Endothelial cell of umbilical vein (primary cell): ENCODE measurements at regions not wholly inside any gene's neighbourhood (a gene's known extent, or its start where the extent isn't known, plus 50 kb on each side); places are given as distances from the start of the nearest gene placed in this dataset.
"Not testable (repeated sequence)": the region's sequence is repeated elsewhere in the genome, so short reads cannot be mapped to it uniquely, and the experiment has no call there.

Experiments
- BruUV-seq: library from RNA; stranded (reverse); fragments of 400-500 nt; replicated peaks from 2 replicates; lab custom pipeline; 2021; lab: Mats Ljungman, UMichigan
- CTCF ChIA-PET: fragments of 300-600, 350-600 bp; sonication (Branson Sonifier 250); formaldehyde crosslinking; loops from one replicate; lab custom pipeline; 2021; ENCODE audit warnings: antibody characterized with exemption, inconsistent platforms; lab: Charles Lee
- POLR2A ChIA-PET: fragments of 300-600, 350-600 bp; sonication (Branson Sonifier 250); formaldehyde crosslinking; loops from one replicate; lab custom pipeline; 2021; ENCODE audit warnings: antibody characterized with exemption, inconsistent platforms; lab: Charles Lee
- DNase-seq: peaks from one replicate; pipeline ENCODE4 v3.0.0-alpha.2; 2011; ENCODE audit warnings: low read depth, low spot score
- FAIRE-seq: peaks from 2 replicates; lab custom pipeline; 2011; peaks lifted over from hg19 to GRCh38; lab: Jason Lieb, UNC
- H2AFZ ChIP-seq: 2 replicates; pipeline ENCODE4 v1.6.0; 2012; ENCODE audit warnings: low read depth, low read length, control low read depth, inconsistent platforms
- H3K27ac ChIP-seq: 2 replicates; pipeline ENCODE4 v1.5.1; 2011; ENCODE audit warnings: low read depth, mild to moderate bottlenecking, control low read depth, low read length, moderate library complexity; ENCODE audit not compliant: insufficient read depth
- H3K27me3 ChIP-seq, 2 experiments: 2 replicates each; pipeline versions ENCODE4 v1.6.0 to v1.6.1; 2011; ENCODE audit warnings: low read length in 2 of 2, mixed read lengths in 1 of 2; ENCODE audit not compliant: control insufficient read depth in 2 of 2, insufficient read depth in 2 of 2
- H3K36me3 ChIP-seq, 2 experiments: 2 replicates in 1 of 2; 3 replicates in 1 of 2; pipeline ENCODE4 v1.5.1; 2011; ENCODE audit warnings: low read length in 2 of 2, mild to moderate bottlenecking in 1 of 2, moderate library complexity in 1 of 2; ENCODE audit not compliant: control insufficient read depth in 2 of 2, insufficient read depth in 2 of 2; ENCODE audit errors: extremely low read depth in 1 of 2
- H3K4me1 ChIP-seq: 3 replicates; pipeline ENCODE4 v1.5.1; 2011; ENCODE audit warnings: mild to moderate bottlenecking, low read length; ENCODE audit not compliant: control insufficient read depth, insufficient read depth; ENCODE audit errors: extremely low read depth
- H3K4me2 ChIP-seq: 2 replicates; pipeline ENCODE4 v1.6.1; 2011; ENCODE audit warnings: low read length, control low read depth, mixed read lengths; ENCODE audit not compliant: insufficient read depth
- H3K4me3 ChIP-seq, 3 experiments: fragments of 200-600 bp in 1 of 3; sonication (generic), shearing (Covaris generic) in 1 of 3; replicated peaks in 1 of 3; 2 replicates each; pipeline ENCODE4 v1.5.1; 2011 to 2016; ENCODE audit warnings: control low read depth in 3 of 3, low read length in 3 of 3, mild to moderate bottlenecking in 2 of 3, inconsistent platforms in 1 of 3, low read depth in 1 of 3, moderate library complexity in 1 of 3; ENCODE audit not compliant: insufficient read depth in 1 of 3
- H3K79me2 ChIP-seq: 2 replicates; pipeline ENCODE4 v1.6.0; 2012; ENCODE audit warnings: low read length, inconsistent platforms; ENCODE audit not compliant: control insufficient read depth, insufficient read depth
- H3K9ac ChIP-seq: replicated peaks from 2 replicates; pipeline ENCODE3; 2011; ENCODE audit warnings: low read length, control low read depth; ENCODE audit not compliant: insufficient read depth; ENCODE audit errors: extremely low read depth
- H3K9me1 ChIP-seq: replicated peaks from 3 replicates; pipeline ENCODE4 v1.6.0; 2011; ENCODE audit warnings: mild to moderate bottlenecking, low read length; ENCODE audit not compliant: control insufficient read depth, insufficient read depth; ENCODE audit errors: extremely low read depth
- H3K9me3 ChIP-seq: replicated peaks from 2 replicates; pipeline ENCODE4 v1.5.1; 2012; ENCODE audit warnings: low read length, inconsistent platforms; ENCODE audit not compliant: control insufficient read depth, insufficient read depth
- H4K20me1 ChIP-seq: replicated peaks from 2 replicates; pipeline ENCODE3; 2011; ENCODE audit warnings: mild to moderate bottlenecking, low read length; ENCODE audit not compliant: control insufficient read depth, insufficient read depth; ENCODE audit errors: extremely low read depth
- CTCF ChIP-seq, 2 donors: IDR thresholded peaks; 1 replicate in 1 of 2; 2 replicates in 1 of 2; pipeline ENCODE4 v1.5.1; 2011; ENCODE audit warnings: low read length in 2 of 2, mild to moderate bottlenecking in 2 of 2, moderate library complexity in 2 of 2, control low read depth in 1 of 2, inconsistent platforms in 1 of 2, low read depth in 1 of 2; ENCODE audit not compliant: insufficient read depth in 1 of 2; ENCODE audit errors: extremely low read depth in 1 of 2
- EZH2 ChIP-seq: IDR thresholded peaks from 2 replicates; pipeline ENCODE4 v1.6.1; 2012; ENCODE audit warnings: borderline replicate concordance, low read depth, mild to moderate bottlenecking, moderate library complexity, low read length, inconsistent platforms; ENCODE audit not compliant: severe bottlenecking
- FOS ChIP-seq: IDR thresholded peaks from 2 replicates; pipeline ENCODE4 v1.6.1; 2011; ENCODE audit warnings: mild to moderate bottlenecking, low read length, moderate library complexity, borderline replicate concordance; ENCODE audit not compliant: insufficient read depth
- GATA2 ChIP-seq: IDR thresholded peaks from 2 replicates; pipeline ENCODE4 v1.7.0; 2011; ENCODE audit warnings: low read depth, mild to moderate bottlenecking, moderate library complexity, mixed read lengths, low read length; ENCODE audit not compliant: insufficient read length, insufficient read depth
- JUN ChIP-seq: IDR thresholded peaks from 2 replicates; pipeline ENCODE4 v1.6.1; 2011; ENCODE audit warnings: borderline replicate concordance, low read depth; ENCODE audit not compliant: insufficient read length, insufficient read depth
- MAX ChIP-seq: IDR thresholded peaks from 2 replicates; pipeline ENCODE4 v1.6.1; 2011; ENCODE audit not compliant: insufficient read depth, insufficient read length
- MYC ChIP-seq: IDR thresholded peaks from one replicate; pipeline ENCODE4 v1.6.1; 2011; ENCODE audit warnings: mild to moderate bottlenecking, low read depth, low read length
- POLR2A ChIP-seq: IDR thresholded peaks from 2 replicates; pipeline ENCODE4 v1.6.1; 2012; ENCODE audit warnings: low read depth, mild to moderate bottlenecking, control low read depth, low read length
- POLR2AphosphoS5 ChIP-seq: IDR thresholded peaks from 2 replicates; pipeline ENCODE4 v1.6.1; 2012; ENCODE audit warnings: low read depth, mild to moderate bottlenecking, control low read depth, low read length, moderate library complexity; ENCODE audit not compliant: insufficient read depth
- dilution Hi-C: fragments of 300-500 bp; cut with MboI; formaldehyde crosslinking; loops from one replicate; pipeline ENCODE4 v1.15.0; 2019; ENCODE audit warnings: low sequenced_read_pairs; ENCODE audit not compliant: extremely low pct_ligation_motif_present
- intact Hi-C: fragments of 100-400 bp; cut with micrococcal nuclease; formaldehyde crosslinking; loops from one replicate; pipeline ENCODE4 v1.10.0; 2022

GRCh38 chr2:89763581-89764485 is 1072.4 kb downstream of the RPIA start:
- intact Hi-C loops: no loop called here
- no TSS peak for BruUV-seq
- no peak for DNase-seq
- Histone ChIP-seq H3K9me3 (peaks cover 7% of the 10 kb centered on the region), H3K4me3 (no peak overlapping the region), H3K4me2 (no peak overlapping the region), H3K9ac (no peak overlapping the region), H3K36me3 (no peaks in the 10 kb centered on the region), H3K79me2 (no peaks in the 10 kb centered on the region), H3K27ac (no peak overlapping the region), H2AFZ (no peak overlapping the region), H3K27me3 (no peaks in the 10 kb centered on the region), H4K20me1 (no peaks in the 10 kb centered on the region), H3K9me1 (no peaks in the 10 kb centered on the region), H3K4me1 (no peaks in the 10 kb centered on the region)
- dilution Hi-C loops: no loop called here
- ChIA-PET CTCF (no interaction called here), POLR2A (no interaction called here)
- no peak for FAIRE-seq
- TF ChIP-seq JUN (no peak), CTCF (IDR thresholded peaks at IDR 0.05; ENCODE audit: extremely low read depth in 1 of 2, insufficient read depth in 1 of 2, low read depth in 1 of 2, low read length in 2 of 2) (no peak), EZH2 (no peak), POLR2A (no peak), MAX (no peak), FOS (no peak), POLR2AphosphoS5 (no peak), MYC (no peak), GATA2 (no peak)

- H3K4me3 ChIP-seq, POLR2A ChIA-PET, DNase-seq, intact Hi-C loops, BruUV-seq, H2AFZ ChIP-seq, H3K9ac ChIP-seq, H3K27ac ChIP-seq, CTCF ChIA-PET, H4K20me1 ChIP-seq, H3K9me3 ChIP-seq, H3K4me2 ChIP-seq, H3K9me1 ChIP-seq, H3K27me3 ChIP-seq, H3K79me2 ChIP-seq, FAIRE-seq, H3K36me3 ChIP-seq, H3K4me1 ChIP-seq, dilution Hi-C loops: not testable (repeated sequence)
These were observed 1073.3 kb downstream of the RPIA start for GRCh38 chr2:89764571-89765360.
